H1 (cell line): ENCODE measurements at regions not wholly inside any gene's neighbourhood (a gene's known extent, or its start where the extent isn't known, plus 50 kb on each side); places are given as distances from the start of the nearest gene placed in this dataset.

Source experiments
- CTCF ChIA-PET: fragments of 300-600 bp; sonication (Branson Sonifier 250); formaldehyde crosslinking; loops from one replicate; lab custom pipeline; 2021; ENCODE audit not compliant: partially characterized antibody; lab: Charles Lee
- POLR2A ChIA-PET: fragments of 300-600 bp; sonication (Branson Sonifier 250); formaldehyde crosslinking; loops from one replicate; lab custom pipeline; 2021; ENCODE audit warnings: inconsistent platforms; ENCODE audit not compliant: partially characterized antibody; lab: Charles Lee
- DNase-seq, 2 experiments: peaks; one replicate each; pipeline versions ENCODE4 v3.0.0 to v3.0.0-alpha.2; 2010 to 2022; ENCODE audit warnings: low spot score in 2 of 2, low read depth in 1 of 2, mixed read lengths in 1 of 2
- FAIRE-seq: peaks from 2 replicates; lab custom pipeline; 2011; peaks lifted over from hg19 to GRCh38; lab: Jason Lieb, UNC
- H2AFZ ChIP-seq: 2 replicates; pipeline ENCODE4 v1.8.1; 2012; ENCODE audit warnings: low read length, inconsistent platforms
- H2AK5ac ChIP-seq: 2 replicates; pipeline ENCODE4 v1.6.1; 2013; ENCODE audit warnings: low read depth, low read length
- H2BK120ac ChIP-seq: replicated peaks from 2 replicates; pipeline ENCODE3; 2013; ENCODE audit warnings: low read depth, low read length, inconsistent platforms
- H2BK12ac ChIP-seq: 2 replicates; pipeline ENCODE4 v1.6.1; 2013; ENCODE audit warnings: low read depth, low read length
- H2BK15ac ChIP-seq: 2 replicates; pipeline ENCODE4 v1.6.1; 2013; ENCODE audit warnings: low read length
- H2BK20ac ChIP-seq: 2 replicates; pipeline ENCODE4 v1.6.1; 2013; ENCODE audit warnings: low read length
- H2BK5ac ChIP-seq: 2 replicates; pipeline ENCODE4 v1.6.1; 2013; ENCODE audit warnings: low read depth, low read length
- H3K14ac ChIP-seq: 2 replicates; pipeline ENCODE4 v1.6.1; 2013; ENCODE audit warnings: inconsistent platforms; ENCODE audit not compliant: insufficient read length
- H3K18ac ChIP-seq: 2 replicates; pipeline ENCODE4 v1.6.1; 2013; ENCODE audit warnings: low read length; ENCODE audit errors: extremely low read depth
- H3K23ac ChIP-seq: 2 replicates; pipeline ENCODE4 v1.6.1; 2013; ENCODE audit warnings: inconsistent platforms; ENCODE audit not compliant: insufficient read length
- H3K23me2 ChIP-seq: 2 replicates; pipeline ENCODE4 v1.6.1; 2013; ENCODE audit warnings: low read depth, low read length
- H3K27ac ChIP-seq: 2 replicates; pipeline ENCODE4 v1.6.1; 2011; ENCODE audit warnings: low read depth, low read length, inconsistent platforms
- H3K27me3 ChIP-seq, 4 experiments: replicated peaks in 1 of 4; 1 replicate in 1 of 4; 2 replicates in 3 of 4; pipeline versions ENCODE4 v1.6.1 to v1.8.1; 2011 to 2013; ENCODE audit warnings: low read length in 3 of 4, mild to moderate bottlenecking in 3 of 4, inconsistent platforms in 2 of 4, mixed read lengths in 2 of 4, moderate library complexity in 1 of 4; ENCODE audit not compliant: control insufficient read depth in 3 of 4, insufficient read depth in 3 of 4; ENCODE audit errors: extremely low read depth in 1 of 4
- H3K36me3 ChIP-seq, 4 experiments: 2 replicates each; pipeline versions ENCODE4 v1.6.1 to v1.8.1; 2011 to 2013; ENCODE audit warnings: mild to moderate bottlenecking in 4 of 4, low read length in 3 of 4, moderate library complexity in 2 of 4, control low read depth in 1 of 4, inconsistent platforms in 1 of 4; ENCODE audit not compliant: insufficient read depth in 4 of 4, control insufficient read depth in 2 of 4
- H3K4ac ChIP-seq: replicated peaks from 2 replicates; pipeline ENCODE3; 2013; ENCODE audit warnings: low read length, low read depth, mixed read lengths, inconsistent platforms; ENCODE audit not compliant: insufficient read length
- H3K4me1 ChIP-seq, 4 experiments: replicated peaks in 1 of 4; 1 replicate in 1 of 4; 2 replicates in 3 of 4; pipeline versions ENCODE4 v1.6.1 to v1.8.1; 2011 to 2013; ENCODE audit warnings: low read length in 3 of 4, inconsistent platforms in 2 of 4, mixed read lengths in 1 of 4; ENCODE audit not compliant: insufficient read depth in 4 of 4, control insufficient read depth in 3 of 4
- H3K4me2 ChIP-seq, 2 experiments: 2 replicates each; pipeline versions ENCODE4 v1.6.1 to v1.8.1; 2011 to 2013; ENCODE audit warnings: low read depth in 2 of 2, low read length in 2 of 2, control low read depth in 1 of 2, inconsistent platforms in 1 of 2, mild to moderate bottlenecking in 1 of 2; ENCODE audit not compliant: insufficient read depth in 1 of 2
- H3K4me3 ChIP-seq, 4 experiments: fragments of 200-600, 300-600 bp in 1 of 4; sonication (generic), shearing (Covaris generic), sonication (Bioruptor Twin) in 1 of 4; 2 replicates each; pipeline versions ENCODE4 v1.5.1 to v1.8.1; 2011 to 2016; ENCODE audit warnings: low read length in 4 of 4, low read depth in 3 of 4, control low read depth in 2 of 4, inconsistent platforms in 2 of 4, mild to moderate bottlenecking in 2 of 4, mixed read lengths in 1 of 4, moderate library complexity in 1 of 4; ENCODE audit not compliant: insufficient read depth in 2 of 4; ENCODE audit errors: extremely low read depth in 1 of 4
- H3K56ac ChIP-seq: replicated peaks from 2 replicates; pipeline ENCODE3; 2013; ENCODE audit warnings: low read depth, mild to moderate bottlenecking, mixed read lengths, low read length, inconsistent platforms; ENCODE audit not compliant: insufficient read length
- H3K79me1 ChIP-seq: 2 replicates; pipeline ENCODE4 v1.6.1; 2013; ENCODE audit warnings: low read depth, low read length, control low read depth
- H3K79me2 ChIP-seq, 2 experiments: 2 replicates each; pipeline versions ENCODE4 v1.6.1 to v1.8.1; 2012 to 2013; ENCODE audit warnings: low read length in 2 of 2, mild to moderate bottlenecking in 2 of 2, inconsistent platforms in 1 of 2; ENCODE audit not compliant: insufficient read depth in 2 of 2, control insufficient read depth in 1 of 2
- H3K9ac ChIP-seq, 4 experiments: replicated peaks in 1 of 4; 1 replicate in 1 of 4; 2 replicates in 3 of 4; pipeline versions ENCODE4 v1.6.1 to v1.8.1; 2011 to 2013; ENCODE audit warnings: low read depth in 3 of 4, low read length in 3 of 4, control low read depth in 2 of 4, mild to moderate bottlenecking in 2 of 4, moderate library complexity in 2 of 4, inconsistent platforms in 1 of 4; ENCODE audit errors: extremely low read depth in 1 of 4
- H3K9me3 ChIP-seq, 2 experiments: 2 replicates each; pipeline versions ENCODE4 v1.6.1 to v1.8.1; 2012 to 2013; ENCODE audit warnings: mild to moderate bottlenecking in 2 of 2, moderate library complexity in 2 of 2, control low read depth in 1 of 2, inconsistent platforms in 1 of 2, low read depth in 1 of 2, low read length in 1 of 2, mixed read lengths in 1 of 2; ENCODE audit not compliant: insufficient read depth in 2 of 2
- H4K20me1 ChIP-seq, 2 experiments: replicated peaks in 1 of 2; 2 replicates each; pipeline versions ENCODE3 to v1.8.1; 2011 to 2013; ENCODE audit warnings: inconsistent platforms in 2 of 2, low read length in 2 of 2, mild to moderate bottlenecking in 1 of 2; ENCODE audit not compliant: insufficient read depth in 2 of 2, control insufficient read depth in 1 of 2
- H4K5ac ChIP-seq: 2 replicates; pipeline ENCODE4 v1.6.1; 2013; ENCODE audit warnings: low read length, low read depth, mixed read lengths, inconsistent platforms; ENCODE audit not compliant: insufficient read length
- H4K8ac ChIP-seq: 2 replicates; pipeline ENCODE4 v1.8.0; 2013; ENCODE audit warnings: mild to moderate bottlenecking, moderate library complexity, low read length, inconsistent platforms; ENCODE audit not compliant: insufficient read depth; ENCODE audit errors: extremely low read depth
- H4K91ac ChIP-seq: replicated peaks from 2 replicates; pipeline ENCODE3; 2013; ENCODE audit warnings: low read length, mixed read lengths, inconsistent platforms; ENCODE audit not compliant: insufficient read length
- ATF3 ChIP-seq: IDR thresholded peaks from 2 replicates; pipeline ENCODE4 v1.6.1; 2011; ENCODE audit warnings: low read depth, mild to moderate bottlenecking, low read length; ENCODE audit not compliant: insufficient read depth
- CTBP2 ChIP-seq: IDR thresholded peaks from 2 replicates; pipeline ENCODE4 v1.7.0; 2011; ENCODE audit warnings: borderline replicate concordance, mild to moderate bottlenecking, moderate library complexity, mixed read lengths, low read length; ENCODE audit not compliant: insufficient read depth, insufficient read length
- JUND ChIP-seq: IDR thresholded peaks from 2 replicates; pipeline ENCODE4 v1.6.1; 2011; ENCODE audit warnings: mild to moderate bottlenecking, improper control_type of control experiment, low read length
- KDM5A ChIP-seq: fragments of 200-600 bp; IDR thresholded peaks from 2 replicates; pipeline ENCODE4 v1.7.1; 2012; ENCODE audit warnings: mild to moderate bottlenecking, low read length, inconsistent platforms, mixed read lengths
- WGBS, 2 experiments: shearing (Covaris generic) in 1 of 2; methylation state at CpG; one replicate each; pipeline versions ENCODE4 v1.1.6 to v1.1.7; 2013 to 2015; ENCODE audit warnings: low lambda C conversion rate in 2 of 2, mixed read lengths in 2 of 2, inconsistent platforms in 1 of 2, low coverage in 1 of 2, missing lambda C conversion rate in 1 of 2; ENCODE audit not compliant: insufficient replicate concordance in 2 of 2, insufficient coverage in 1 of 2, insufficient read length in 1 of 2; ENCODE audit errors: extremely low coverage in 1 of 2, missing lambda C conversion rate in 1 of 2; 5-methylcytosine and 5-hydroxymethylcytosine counted together

DNA sequence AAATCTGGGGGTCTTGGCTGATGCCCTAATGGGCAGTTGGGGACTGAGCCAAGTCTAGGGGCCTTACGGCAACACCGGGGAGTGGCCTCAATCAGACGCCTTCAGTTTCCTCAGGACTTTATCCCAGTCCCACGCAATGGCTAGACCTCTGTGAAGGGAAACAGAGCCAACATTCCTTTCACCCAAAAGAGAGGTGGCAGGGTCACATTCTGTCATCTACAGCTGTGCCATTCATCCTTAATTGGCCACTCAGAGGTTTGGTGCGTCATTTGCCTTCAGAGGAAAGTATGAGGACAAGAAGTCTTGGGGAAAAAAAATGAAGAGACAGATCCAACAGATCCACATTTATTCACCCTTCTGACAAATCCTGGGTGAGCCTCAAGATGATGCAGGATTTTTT, 166.9 kb upstream of the AVPR1A start:
- H2AFZ ChIP-seq, result no peak overlapping the region
- no peak overlapping the region for H4K8ac ChIP-seq
- no peaks in the 10 kb centered on the region for H3K4me1 ChIP-seq
- H3K14ac ChIP-seq, result no peak overlapping the region
- no peak overlapping the region for H4K91ac ChIP-seq
- no peak overlapping the region for H4K5ac ChIP-seq
- no peak overlapping the region for H2BK15ac ChIP-seq
- no peak overlapping the region for H3K56ac ChIP-seq
- no peak overlapping the region for H2BK20ac ChIP-seq
- no peak overlapping the region for H3K4me3 ChIP-seq
- H3K23me2 ChIP-seq, result no peaks in the 10 kb centered on the region
- H2BK120ac ChIP-seq, result no peak overlapping the region
- POLR2A ChIA-PET, result no interaction called here
- H3K18ac ChIP-seq, result no peak overlapping the region
- no peak overlapping the region for H2AK5ac ChIP-seq
- H3K27me3 ChIP-seq, result no peaks in the 10 kb centered on the region
- H3K79me2 ChIP-seq, result no peaks in the 10 kb centered on the region
- no peaks in the 10 kb centered on the region for H3K9me3 ChIP-seq
- H3K23ac ChIP-seq, result no peak overlapping the region
- FAIRE-seq (no peak), DNase-seq (no peak)
- 80% methylated on average over 5 of the region's 5 CpGs; no CpG with 5 or more reads in 1 of the 2 experiments for WGBS, 2 experiments
- no peaks in the 10 kb centered on the region for H3K36me3 ChIP-seq
- H2BK5ac ChIP-seq, result no peak overlapping the region
- no peak overlapping the region for H3K9ac ChIP-seq
- TF ChIP-seq ATF3, result no peak
- no peak for TF ChIP-seq KDM5A
- TF ChIP-seq JUND, result no peak
- no peak for TF ChIP-seq CTBP2
- H3K79me1 ChIP-seq, result no peaks in the 10 kb centered on the region
- H3K4ac ChIP-seq, result no peak overlapping the region
- no peaks in the 10 kb centered on the region for H4K20me1 ChIP-seq
- no peak overlapping the region for H3K4me2 ChIP-seq
- no peak overlapping the region for H3K27ac ChIP-seq
- CTCF ChIA-PET, result interaction anchor here (1.1 kb wide), 2 partner anchors 11 to 31 kb away, joined by 3 read pairs; no protein-coding TSS in a partner anchor
- H2BK12ac ChIP-seq, result no peak overlapping the region
